GM12878 (cell line): ENCODE measurements at regions not wholly inside any gene's neighbourhood (a gene's known extent, or its start where the extent isn't known, plus 50 kb on each side); places are given as distances from the start of the nearest gene placed in this dataset.

ENCODE experiments used
- POLR2A ChIP-seq: IDR thresholded peaks from 2 replicates; pipeline ENCODE4 v1.6.1; 2011; ENCODE audit warnings: low read depth, mild to moderate bottlenecking, low read length
- TAF1 ChIP-seq: IDR thresholded peaks from 2 replicates; pipeline ENCODE4 v1.6.1; 2011; ENCODE audit warnings: mild to moderate bottlenecking, low read depth, low read length, borderline replicate concordance
- TBL1XR1 ChIP-seq: IDR thresholded peaks from 2 replicates; pipeline ENCODE4 v1.6.1; 2012; ENCODE audit warnings: low read depth, low read length, improper control_type of control experiment
- ZBTB33 ChIP-seq: fragments of 450-650 bp; IDR thresholded peaks from 2 replicates; pipeline ENCODE4 v1.6.1; 2017; ENCODE audit warnings: mild to moderate bottlenecking
- ZSCAN29 ChIP-seq: fragments of 450-650 bp; IDR thresholded peaks from 2 replicates; pipeline ENCODE4 v1.6.1; 2017; ENCODE audit warnings: mild to moderate bottlenecking, moderate library complexity

- no peak for TF ChIP-seq POLR2A
- no peak for TF ChIP-seq TAF1
- no peak for TF ChIP-seq ZBTB33
- TF ChIP-seq TBL1XR1, result no peak
- TF ChIP-seq ZSCAN29, result no peak
Measured at GRCh38 chr16:65318138-65318537, 196.3 kb upstream of the CDH11 start.
